ENCODE measurements at regions not wholly inside any gene's neighbourhood (a gene's known extent, or its start where the extent isn't known, plus 50 kb on each side); places are given as distances from the start of the nearest gene placed in this dataset.

GRCh38 chr5:158287643-158288271 is 428.8 kb upstream of the CLINT1 start (continued):
- TF ChIP-seq ARID4B (CRISPR knock-in tag; IDR thresholded peaks at IDR 0.05; ENCODE audit: borderline replicate concordance): no peak
- TF ChIP-seq ATF3 (CRISPR knock-in tag; conservative IDR thresholded peaks at IDR 0.05): no peak
- TF ChIP-seq HMGA2 (CRISPR knock-in tag; IDR thresholded peaks at IDR 0.05): no peak
- TF ChIP-seq ZNF317 (CRISPR knock-in tag; IDR thresholded peaks at IDR 0.05; ENCODE audit: borderline replicate concordance, low read depth): no peak
- no peak for TF ChIP-seq SOX15 (CRISPR knock-in tag; IDR thresholded peaks at IDR 0.05)
- no peak for TF ChIP-seq FOXK1 (CRISPR knock-in tag; IDR thresholded peaks at IDR 0.05)
- TF ChIP-seq ELF4 (CRISPR knock-in tag; IDR thresholded peaks at IDR 0.05; ENCODE audit: low read depth): no peak
- TF ChIP-seq ATF1 (CRISPR knock-in tag; IDR thresholded peaks at IDR 0.05): no peak
- no peak for TF ChIP-seq HMGXB4 (CRISPR knock-in tag; IDR thresholded peaks at IDR 0.05)
- no peak for TF ChIP-seq OVOL2 (CRISPR knock-in tag; IDR thresholded peaks at IDR 0.05; ENCODE audit: borderline replicate concordance)
- no peak for TF ChIP-seq MXD4 (CRISPR knock-in tag; IDR thresholded peaks at IDR 0.05; ENCODE audit: borderline replicate concordance)
- no peak for TF ChIP-seq SP1 (CRISPR knock-in tag; conservative IDR thresholded peaks at IDR 0.05)
- TF ChIP-seq GTF2I (CRISPR knock-in tag; conservative IDR thresholded peaks at IDR 0.05): no peak
- no peak for TF ChIP-seq STAT6 (CRISPR knock-in tag; conservative IDR thresholded peaks at IDR 0.05; ENCODE audit: low read depth)
- no peak for TF ChIP-seq ETV6 (CRISPR knock-in tag; IDR thresholded peaks at IDR 0.05)
- TF ChIP-seq ZNF423 (CRISPR knock-in tag; IDR thresholded peaks at IDR 0.05): no peak

- no peak for DNase-seq (ENCODE audit: low spot score)
- ATAC-seq: no peak
- TF ChIP-seq ZNF281 (CRISPR knock-in tag; IDR thresholded peaks at IDR 0.05) (no peak), USF2 (CRISPR knock-in tag; IDR thresholded peaks at IDR 0.05) (no peak)
- POLR2A ChIA-PET: no interaction called here
- Mint-ChIP-seq H3K4me3 (no peak overlapping the region), H3K36me3 (0 out of 2 replicates have a peak, but pooled peaks cover 2% of the 10 kb centered on the region), H3K27ac (no peak overlapping the region), H3K4me1 (peaks cover 3% of the 10 kb centered on the region), H3K9me3 (peaks cover 10% of the 10 kb centered on the region), H3K27me3 (ENCODE audit: low read depth) (no peaks in the 10 kb centered on the region)
- CTCF ChIA-PET: no interaction called here
These were observed 427.9 kb upstream of the CLINT1 start for GRCh38 chr5:158286827-158287226.

Data from WTC11 (cell line).